Ishikawa (cell line): ENCODE measurements at regions not wholly inside any gene's neighbourhood (a gene's known extent, or its start where the extent isn't known, plus 50 kb on each side); places are given as distances from the start of the nearest gene placed in this dataset.

Experiments used
- CEBPB ChIP-seq: IDR thresholded peaks from 2 replicates; pipeline ENCODE4 v1.6.1; 2012
- CREB1 ChIP-seq: IDR thresholded peaks from 2 replicates; pipeline ENCODE4 v1.6.1; 2012; ENCODE audit warnings: low read depth
- EGR1 ChIP-seq: IDR thresholded peaks from 2 replicates; pipeline ENCODE4 v1.6.1; 2012
- EP300 ChIP-seq: IDR thresholded peaks from 2 replicates; pipeline ENCODE4 v1.6.1; 2012; ENCODE audit warnings: borderline replicate concordance
- RAD21 ChIP-seq: IDR thresholded peaks from 2 replicates; pipeline ENCODE4 v1.6.1; 2012; ENCODE audit warnings: low read depth
- TAF1 ChIP-seq: IDR thresholded peaks from 2 replicates; pipeline ENCODE4 v1.6.1; 2012; ENCODE audit warnings: low read depth, mild to moderate bottlenecking
- TCF12 ChIP-seq: IDR thresholded peaks from 2 replicates; pipeline ENCODE4 v1.6.1; 2012; ENCODE audit warnings: low read depth
- YY1 ChIP-seq: IDR thresholded peaks from 2 replicates; pipeline ENCODE4 v1.6.1; 2012; ENCODE audit warnings: low read depth
- ZBTB7A ChIP-seq: IDR thresholded peaks from 2 replicates; pipeline ENCODE4 v1.6.1; 2012; ENCODE audit warnings: low read depth
- TF ChIP-seq, protein P1 (sequence below): IDR thresholded peaks from 2 replicates; pipeline ENCODE4 v1.6.1; 2012; ENCODE audit warnings: low read depth, mild to moderate bottlenecking
- TF ChIP-seq, protein P2 (sequence below): IDR thresholded peaks from 2 replicates; pipeline ENCODE4 v1.6.1; 2012
- TF ChIP-seq, protein P3 (sequence below): IDR thresholded peaks from 2 replicates; pipeline ENCODE4 v1.6.1; 2012

DNA sequence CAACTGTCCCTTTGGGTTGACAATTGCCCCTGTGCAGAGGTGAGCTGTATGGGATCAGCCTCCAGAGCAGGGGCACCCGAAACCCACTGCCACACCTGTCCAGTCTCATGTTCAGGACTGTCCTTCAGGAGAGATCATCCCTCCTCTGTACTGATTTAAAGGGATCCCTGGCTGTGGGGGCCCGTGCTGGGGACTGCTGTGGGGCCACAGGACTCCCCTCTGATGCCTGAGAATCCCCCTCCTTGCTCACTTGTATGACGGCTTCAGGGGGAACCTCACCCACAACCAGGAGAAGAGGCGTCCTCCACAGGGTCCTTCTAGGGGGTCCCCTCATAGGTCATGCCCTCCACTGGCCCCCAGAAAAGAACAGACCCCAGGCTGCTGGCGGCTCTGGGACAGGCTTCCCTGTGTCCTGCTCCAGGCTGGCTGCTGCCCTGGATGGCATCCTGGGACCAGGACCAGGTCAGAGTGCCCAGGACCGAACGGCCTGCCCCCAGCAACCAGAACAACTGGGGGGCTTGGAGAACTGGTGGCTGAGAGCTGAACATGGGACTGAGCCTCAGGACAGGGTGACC, 77.5 kb upstream of the ACTRT2 start:
- TF ChIP-seq EP300 (no peak), EGR1 (no peak), RAD21 (no peak), CREB1 (no peak), ZBTB7A (no peak), CEBPB (no peak), TCF12 (no peak), TAF1 (no peak), YY1 (no peak)
- TF ChIP-seq, protein P1, sequence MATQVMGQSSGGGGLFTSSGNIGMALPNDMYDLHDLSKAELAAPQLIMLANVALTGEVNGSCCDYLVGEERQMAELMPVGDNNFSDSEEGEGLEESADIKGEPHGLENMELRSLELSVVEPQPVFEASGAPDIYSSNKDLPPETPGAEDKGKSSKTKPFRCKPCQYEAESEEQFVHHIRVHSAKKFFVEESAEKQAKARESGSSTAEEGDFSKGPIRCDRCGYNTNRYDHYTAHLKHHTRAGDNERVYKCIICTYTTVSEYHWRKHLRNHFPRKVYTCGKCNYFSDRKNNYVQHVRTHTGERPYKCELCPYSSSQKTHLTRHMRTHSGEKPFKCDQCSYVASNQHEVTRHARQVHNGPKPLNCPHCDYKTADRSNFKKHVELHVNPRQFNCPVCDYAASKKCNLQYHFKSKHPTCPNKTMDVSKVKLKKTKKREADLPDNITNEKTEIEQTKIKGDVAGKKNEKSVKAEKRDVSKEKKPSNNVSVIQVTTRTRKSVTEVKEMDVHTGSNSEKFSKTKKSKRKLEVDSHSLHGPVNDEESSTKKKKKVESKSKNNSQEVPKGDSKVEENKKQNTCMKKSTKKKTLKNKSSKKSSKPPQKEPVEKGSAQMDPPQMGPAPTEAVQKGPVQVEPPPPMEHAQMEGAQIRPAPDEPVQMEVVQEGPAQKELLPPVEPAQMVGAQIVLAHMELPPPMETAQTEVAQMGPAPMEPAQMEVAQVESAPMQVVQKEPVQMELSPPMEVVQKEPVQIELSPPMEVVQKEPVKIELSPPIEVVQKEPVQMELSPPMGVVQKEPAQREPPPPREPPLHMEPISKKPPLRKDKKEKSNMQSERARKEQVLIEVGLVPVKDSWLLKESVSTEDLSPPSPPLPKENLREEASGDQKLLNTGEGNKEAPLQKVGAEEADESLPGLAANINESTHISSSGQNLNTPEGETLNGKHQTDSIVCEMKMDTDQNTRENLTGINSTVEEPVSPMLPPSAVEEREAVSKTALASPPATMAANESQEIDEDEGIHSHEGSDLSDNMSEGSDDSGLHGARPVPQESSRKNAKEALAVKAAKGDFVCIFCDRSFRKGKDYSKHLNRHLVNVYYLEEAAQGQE = no peak
- TF ChIP-seq, protein P2, sequence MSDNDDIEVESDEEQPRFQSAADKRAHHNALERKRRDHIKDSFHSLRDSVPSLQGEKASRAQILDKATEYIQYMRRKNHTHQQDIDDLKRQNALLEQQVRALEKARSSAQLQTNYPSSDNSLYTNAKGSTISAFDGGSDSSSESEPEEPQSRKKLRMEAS = no peak
- TF ChIP-seq, protein P3, sequence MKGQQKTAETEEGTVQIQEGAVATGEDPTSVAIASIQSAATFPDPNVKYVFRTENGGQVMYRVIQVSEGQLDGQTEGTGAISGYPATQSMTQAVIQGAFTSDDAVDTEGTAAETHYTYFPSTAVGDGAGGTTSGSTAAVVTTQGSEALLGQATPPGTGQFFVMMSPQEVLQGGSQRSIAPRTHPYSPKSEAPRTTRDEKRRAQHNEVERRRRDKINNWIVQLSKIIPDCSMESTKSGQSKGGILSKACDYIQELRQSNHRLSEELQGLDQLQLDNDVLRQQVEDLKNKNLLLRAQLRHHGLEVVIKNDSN = no peak
